Esophagus (tissue), 2 donors: ENCODE measurements at regions not wholly inside any gene's neighbourhood (a gene's known extent, or its start where the extent isn't known, plus 50 kb on each side); places are given as distances from the start of the nearest gene placed in this dataset.

Experiments used
- H3K27ac ChIP-seq, 2 donors: one replicate each; pipeline ENCODE4 v1.5.1; 2013; ENCODE audit warnings: low read depth in 2 of 2, mild to moderate bottlenecking in 2 of 2, inconsistent platforms in 1 of 2, low read length in 1 of 2, moderate library complexity in 1 of 2
- H3K27me3 ChIP-seq, 2 donors: one replicate each; pipeline ENCODE4 v1.6.1; 2013; ENCODE audit warnings: low read length in 2 of 2, control low read depth in 1 of 2, mild to moderate bottlenecking in 1 of 2; ENCODE audit not compliant: insufficient read depth in 2 of 2, control insufficient read depth in 1 of 2
- H3K36me3 ChIP-seq, 2 donors: one replicate each; pipeline ENCODE4 v1.6.1; 2013; ENCODE audit warnings: low read length in 1 of 2; ENCODE audit not compliant: control insufficient read depth in 2 of 2, insufficient read depth in 2 of 2
- H3K4me1 ChIP-seq, 2 donors: one replicate each; pipeline ENCODE4 v1.6.1; 2013; ENCODE audit warnings: low read length in 1 of 2; ENCODE audit not compliant: control insufficient read depth in 2 of 2, insufficient read depth in 2 of 2
- H3K4me3 ChIP-seq, 2 donors: one replicate each; pipeline ENCODE4 v1.5.1; 2013; ENCODE audit warnings: low read length in 2 of 2, mild to moderate bottlenecking in 2 of 2, low read depth in 1 of 2, moderate library complexity in 1 of 2
- H3K9me3 ChIP-seq, 2 donors: one replicate each; pipeline ENCODE4 v1.6.1; 2013; ENCODE audit warnings: mild to moderate bottlenecking in 2 of 2, low read depth in 1 of 2, low read length in 1 of 2, moderate library complexity in 1 of 2; ENCODE audit not compliant: control insufficient read depth in 2 of 2, insufficient read depth in 1 of 2
- WGBS, 2 donors: extraction: QIAGEN DNeasy Blood & Tissue Kit; methylation state at CpG; one replicate each; pipeline ENCODE4 v1.1.7; 2013; 5-methylcytosine and 5-hydroxymethylcytosine counted together
- donor health status: healthy with polysubstance abuse.
- donor health status: Bipolar disorder and iron deficiency.

GRCh38 chr2:239640210-239640609, 239.4 kb upstream of the HDAC4 start:
- Histone ChIP-seq H3K27ac (no peak overlapping the region), H3K4me3 (no peak overlapping the region), H3K27me3 (no peaks in the 10 kb centered on the region), H3K36me3 (no peaks in the 10 kb centered on the region), H3K4me1 (no peaks in the 10 kb centered on the region), H3K9me3 (peaks cover 6 to 9% of the 10 kb centered on the region in 2 donors)
- 76 to 79% methylated on average over 5 of the region's 5 CpGs for WGBS, 2 donors

- Histone ChIP-seq H3K27me3 (no peaks in the 10 kb centered on the region), H3K9me3 (peaks cover 6 to 9% of the 10 kb centered on the region in 2 donors), H3K36me3 (no peaks in the 10 kb centered on the region), H3K27ac (no peak overlapping the region), H3K4me3 (no peak overlapping the region), H3K4me1 (no peaks in the 10 kb centered on the region)
- 81 to 84% methylated on average over 5 of the region's 5 CpGs for WGBS, 2 donors
These were observed 238.8 kb upstream of the HDAC4 start for GRCh38 chr2:239639421-239640185.

GRCh38 chr2:239638376-239638775, 237.6 kb upstream of the HDAC4 start:
- WGBS, 2 donors = 82 to 84% methylated on average over 4 of the region's 4 CpGs
- no peak overlapping the region for H3K4me3 ChIP-seq

GRCh38 chr2:239636808-239637207, 236.0 kb upstream of the HDAC4 start:
- H3K4me3 ChIP-seq = no peak overlapping the region
- H3K27ac ChIP-seq = no peak overlapping the region
- no peaks in the 10 kb centered on the region for H3K36me3 ChIP-seq
- no peaks in the 10 kb centered on the region for H3K27me3 ChIP-seq
- 81 to 86% methylated on average over 3 of the region's 3 CpGs for WGBS, 2 donors
- peaks cover 4 to 6% of the 10 kb centered on the region in 2 donors for H3K9me3 ChIP-seq
- no peaks in the 10 kb centered on the region for H3K4me1 ChIP-seq

More at GRCh38 chr2:239638376-239638775, 237.6 kb upstream of the HDAC4 start:
- no peaks in the 10 kb centered on the region for H3K27me3 ChIP-seq
- no peaks in the 10 kb centered on the region for H3K4me1 ChIP-seq
- H3K36me3 ChIP-seq = no peaks in the 10 kb centered on the region
- no peak overlapping the region for H3K27ac ChIP-seq
- peaks cover 4 to 6% of the 10 kb centered on the region in 2 donors for H3K9me3 ChIP-seq

- 84 to 93% methylated on average over 4 of the region's 4 CpGs for WGBS, 2 donors
- Histone ChIP-seq H3K27ac (no peak overlapping the region), H3K4me3 (no peak overlapping the region), H3K9me3 (peaks cover 4 to 6% of the 10 kb centered on the region in 2 donors), H3K4me1 (peaks cover 0 to 2% of the 10 kb centered on the region in 2 donors), H3K27me3 (no peaks in the 10 kb centered on the region), H3K36me3 (no peaks in the 10 kb centered on the region)
These were observed 233.9 kb upstream of the HDAC4 start for GRCh38 chr2:239634769-239635168.

GRCh38 chr2:239630618-239631286, 229.9 kb upstream of the HDAC4 start:
- Histone ChIP-seq H3K27ac (peak overlapping the region; percentile 43 to 62), H3K36me3 (no peaks in the 10 kb centered on the region), H3K4me1 (peaks cover 2 to 3% of the 10 kb centered on the region in 2 donors), H3K9me3 (no peaks in the 10 kb centered on the region), H3K4me3 (no peak overlapping the region), H3K27me3 (no peaks in the 10 kb centered on the region)
- 36 to 49% methylated on average over 13 of the region's 13 CpGs for WGBS, 2 donors

- H3K36me3 ChIP-seq = no peaks in the 10 kb centered on the region
- H3K9me3 ChIP-seq = no peaks in the 10 kb centered on the region
- WGBS, 2 donors = 67 to 68% methylated on average over 7 of the region's 7 CpGs
- no peak overlapping the region for H3K4me3 ChIP-seq
- peaks cover 2 to 3% of the 10 kb centered on the region in 2 donors for H3K4me1 ChIP-seq
- peak overlapping the region in 1 of 2 donors; percentile 62 for H3K27ac ChIP-seq
- no peaks in the 10 kb centered on the region for H3K27me3 ChIP-seq
These were observed 229.3 kb upstream of the HDAC4 start for GRCh38 chr2:239629926-239630617.

GRCh38 chr2:239626961-239627592, 226.3 kb upstream of the HDAC4 start:
- H3K9me3 ChIP-seq = no peaks in the 10 kb centered on the region
- 60 to 74% methylated on average over 16 of the region's 16 CpGs for WGBS, 2 donors
- H3K4me1 ChIP-seq = peaks cover 2 to 3% of the 10 kb centered on the region in 2 donors
- no peaks in the 10 kb centered on the region for H3K27me3 ChIP-seq
- no peaks in the 10 kb centered on the region for H3K36me3 ChIP-seq
- no peak overlapping the region for H3K27ac ChIP-seq
- no peak overlapping the region for H3K4me3 ChIP-seq

- no peaks in the 10 kb centered on the region for H3K9me3 ChIP-seq
- WGBS, 2 donors = 85 to 87% methylated on average over 8 of the region's 8 CpGs
- no peak overlapping the region for H3K4me3 ChIP-seq
- no peaks in the 10 kb centered on the region for H3K27me3 ChIP-seq
- no peak overlapping the region for H3K27ac ChIP-seq
- H3K4me1 ChIP-seq = peaks cover 2 to 3% of the 10 kb centered on the region in 2 donors
- no peaks in the 10 kb centered on the region for H3K36me3 ChIP-seq
These were observed 225.3 kb upstream of the HDAC4 start for GRCh38 chr2:239625971-239626734.
